ENCODE measurements at regions not wholly inside any gene's neighbourhood (a gene's known extent, or its start where the extent isn't known, plus 50 kb on each side); places are given as distances from the start of the nearest gene placed in this dataset.

GRCh38 chr1:232267837-232268598 lies 361.9 kb downstream of the SIPA1L2 start:
- TF ChIP-seq, protein P1, sequence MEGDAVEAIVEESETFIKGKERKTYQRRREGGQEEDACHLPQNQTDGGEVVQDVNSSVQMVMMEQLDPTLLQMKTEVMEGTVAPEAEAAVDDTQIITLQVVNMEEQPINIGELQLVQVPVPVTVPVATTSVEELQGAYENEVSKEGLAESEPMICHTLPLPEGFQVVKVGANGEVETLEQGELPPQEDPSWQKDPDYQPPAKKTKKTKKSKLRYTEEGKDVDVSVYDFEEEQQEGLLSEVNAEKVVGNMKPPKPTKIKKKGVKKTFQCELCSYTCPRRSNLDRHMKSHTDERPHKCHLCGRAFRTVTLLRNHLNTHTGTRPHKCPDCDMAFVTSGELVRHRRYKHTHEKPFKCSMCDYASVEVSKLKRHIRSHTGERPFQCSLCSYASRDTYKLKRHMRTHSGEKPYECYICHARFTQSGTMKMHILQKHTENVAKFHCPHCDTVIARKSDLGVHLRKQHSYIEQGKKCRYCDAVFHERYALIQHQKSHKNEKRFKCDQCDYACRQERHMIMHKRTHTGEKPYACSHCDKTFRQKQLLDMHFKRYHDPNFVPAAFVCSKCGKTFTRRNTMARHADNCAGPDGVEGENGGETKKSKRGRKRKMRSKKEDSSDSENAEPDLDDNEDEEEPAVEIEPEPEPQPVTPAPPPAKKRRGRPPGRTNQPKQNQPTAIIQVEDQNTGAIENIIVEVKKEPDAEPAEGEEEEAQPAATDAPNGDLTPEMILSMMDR (IDR thresholded peaks at IDR 0.05; ENCODE audit: low read length) = no peak
- no peak for TF ChIP-seq EZH2 (optimal IDR thresholded peaks at IDR 0.05; ENCODE audit: low read depth, low read length)
